Breast epithelium (tissue), 3 donors: ENCODE measurements at regions not wholly inside any gene's neighbourhood (a gene's known extent, or its start where the extent isn't known, plus 50 kb on each side); places are given as distances from the start of the nearest gene placed in this dataset.

Source experiments
- CTCF ChIP-seq, 3 donors: fragments of 450-650 bp; IDR thresholded peaks; one replicate each; pipeline ENCODE4 v1.5.1; 2016 to 2017; ENCODE audit warnings: antibody characterized with exemption in 3 of 3, mild to moderate bottlenecking in 3 of 3, moderate library complexity in 3 of 3
- POLR2A ChIP-seq: fragments of 450-650 bp; IDR thresholded peaks from one replicate; pipeline ENCODE4 v1.6.1; 2016; ENCODE audit warnings: antibody characterized with exemption, mild to moderate bottlenecking, moderate library complexity
- POLR2AphosphoS5 ChIP-seq, 3 donors: sonication (generic); formaldehyde crosslinking; IDR thresholded peaks; one replicate each; pipeline ENCODE4 v1.6.1; 2017; ENCODE audit warnings: antibody characterized with exemption in 3 of 3

GRCh38 chr14:83342590-83342989, 1808.9 kb upstream of the SEL1L start:
- TF ChIP-seq CTCF (IDR thresholded peaks at IDR 0.05) (no peak), POLR2AphosphoS5 (IDR thresholded peaks at IDR 0.05) (no peak), POLR2A (no peak)
